Activated T-cell treated with anti-CD3 and anti-CD28 coated beads for 1 hour (primary cell): ENCODE measurements at regions not wholly inside any gene's neighbourhood (a gene's known extent, or its start where the extent isn't known, plus 50 kb on each side); places are given as distances from the start of the nearest gene placed in this dataset.

ENCODE experiments used
- DNase-seq: peaks from one replicate; pipeline ENCODE4 v3.0.0-alpha.2; 2020; ENCODE audit warnings: low read depth

DNA sequence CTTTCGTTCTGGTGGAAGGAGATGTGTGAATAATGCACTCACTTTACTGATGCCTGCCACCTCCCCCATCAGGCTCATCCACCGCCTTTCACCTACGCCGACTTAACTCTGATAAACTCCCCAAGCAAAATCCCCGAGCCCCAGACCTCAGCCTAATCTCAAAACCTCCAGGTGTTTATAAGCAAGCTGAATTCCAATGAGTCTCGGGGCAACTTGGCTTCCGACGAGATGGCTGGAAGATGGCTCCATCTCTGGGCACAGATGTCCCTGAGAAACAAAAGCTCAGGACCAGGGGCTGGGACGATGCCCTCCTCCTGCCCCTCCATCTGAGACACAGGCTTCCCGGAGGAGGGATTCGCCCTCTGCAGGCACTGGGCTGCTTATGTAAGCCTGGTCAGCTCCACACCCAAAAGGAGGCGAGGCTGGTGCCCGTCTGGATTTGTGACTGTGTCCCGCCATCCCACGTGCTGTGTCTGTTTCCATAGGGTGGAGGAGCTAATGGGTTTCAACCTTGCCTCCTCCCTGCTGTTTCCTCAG, 386.4 kb upstream of the TNRC6C start:
- no peak for DNase-seq

DNA sequence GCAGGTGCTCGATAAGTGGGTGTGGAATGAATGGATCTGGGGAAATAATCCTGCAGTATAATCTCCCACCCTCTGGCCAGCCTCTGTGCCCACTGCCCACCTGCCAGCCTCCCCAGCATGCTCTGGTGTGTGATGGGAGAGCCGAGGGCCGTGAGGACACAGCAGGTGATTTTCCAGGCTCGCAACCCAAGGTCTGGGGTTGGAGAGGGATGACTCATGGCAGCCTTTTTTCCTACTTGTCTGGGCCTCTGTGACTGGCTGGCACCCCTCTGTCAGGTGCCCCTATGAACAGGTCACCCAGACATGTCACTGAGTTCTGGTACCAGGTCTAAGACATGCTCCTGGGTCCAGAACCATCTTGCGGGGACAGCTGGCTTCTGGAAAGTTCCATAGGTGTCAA, 385.7 kb upstream of the TNRC6C start:
- DNase-seq, result no peak

DNA sequence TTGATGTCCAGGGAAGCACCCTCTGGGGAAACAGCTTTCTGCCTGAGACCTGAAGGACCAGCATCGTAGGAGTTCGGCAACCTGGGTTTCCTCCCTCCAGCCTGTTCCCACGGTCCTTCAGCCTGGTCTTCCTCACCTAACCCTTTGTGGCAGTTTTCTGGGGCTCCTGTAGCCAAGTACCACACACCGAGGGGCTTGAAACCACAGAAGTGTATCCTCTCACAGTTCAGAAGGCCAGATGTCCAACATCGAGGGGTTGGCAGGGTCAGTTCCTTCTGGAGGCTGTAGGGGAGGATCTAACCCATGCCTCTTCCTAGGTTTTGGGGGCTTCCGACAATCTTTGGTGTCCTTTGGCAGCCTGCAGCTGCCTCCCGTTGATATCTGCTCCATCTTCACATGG, 381.0 kb upstream of the TNRC6C start:
- DNase-seq, result no peak

- DNase-seq, result no peak
These were observed 379.4 kb upstream of the TNRC6C start for GRCh38 chr17:77579131-77579530.

- no peak for DNase-seq
These were observed 378.8 kb upstream of the TNRC6C start for GRCh38 chr17:77579682-77580081.

DNA sequence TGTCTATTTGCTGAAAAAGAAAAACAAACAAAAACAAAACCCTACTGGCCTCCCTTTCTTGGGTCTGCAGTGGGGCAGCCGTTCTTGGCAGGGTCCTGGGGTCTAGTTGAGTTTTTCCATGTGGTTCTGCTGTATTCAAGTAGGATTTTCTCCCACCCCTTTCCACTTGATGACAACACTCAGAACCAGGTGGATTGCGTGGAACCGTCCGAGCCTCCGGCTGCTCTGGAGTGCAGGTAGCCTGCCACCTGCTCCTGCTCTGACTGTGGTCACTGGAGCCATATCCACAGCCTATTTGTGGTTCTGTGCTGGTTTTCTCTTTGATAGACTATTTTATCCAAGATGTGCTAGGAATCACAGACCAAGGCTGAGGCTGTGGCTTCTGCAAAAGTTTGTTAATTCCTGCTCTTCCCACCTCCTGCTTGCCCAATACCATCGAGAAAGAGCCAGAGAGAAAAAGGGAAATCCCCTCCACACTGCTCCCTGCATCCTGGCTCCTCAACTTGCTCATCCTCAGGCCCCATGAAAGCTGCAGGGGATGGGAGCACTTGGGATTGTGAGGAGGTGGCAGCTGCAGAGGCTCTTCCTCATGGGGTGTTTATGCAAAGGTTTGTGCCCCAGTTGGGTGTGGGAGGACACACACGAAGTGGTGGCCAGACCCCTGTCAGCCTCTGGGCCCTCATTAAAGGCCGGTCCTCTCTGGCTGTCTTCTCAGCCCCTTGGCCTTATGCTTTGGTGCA, 377.8 kb upstream of the TNRC6C start:
- DNase-seq, result no peak

DNA sequence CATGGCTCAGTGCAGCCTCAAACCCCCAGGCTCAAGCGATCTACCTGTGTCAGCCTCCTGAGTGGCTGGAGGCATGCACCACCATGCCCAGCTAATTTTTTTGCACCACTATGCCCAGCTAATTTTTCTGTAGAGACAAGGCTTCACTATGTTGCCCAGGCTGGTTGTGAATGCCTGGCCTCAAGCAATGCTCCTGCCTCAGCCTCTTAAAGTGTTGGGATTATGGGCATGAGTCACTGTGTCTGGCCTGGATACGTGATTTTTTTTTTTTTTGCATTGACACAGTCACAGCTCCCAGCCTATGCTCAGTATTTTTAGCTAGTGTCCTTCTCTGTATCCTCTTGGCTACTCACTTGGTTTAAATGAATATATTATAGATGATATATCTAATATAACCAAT, 377.0 kb upstream of the TNRC6C start:
- no peak for DNase-seq

DNA sequence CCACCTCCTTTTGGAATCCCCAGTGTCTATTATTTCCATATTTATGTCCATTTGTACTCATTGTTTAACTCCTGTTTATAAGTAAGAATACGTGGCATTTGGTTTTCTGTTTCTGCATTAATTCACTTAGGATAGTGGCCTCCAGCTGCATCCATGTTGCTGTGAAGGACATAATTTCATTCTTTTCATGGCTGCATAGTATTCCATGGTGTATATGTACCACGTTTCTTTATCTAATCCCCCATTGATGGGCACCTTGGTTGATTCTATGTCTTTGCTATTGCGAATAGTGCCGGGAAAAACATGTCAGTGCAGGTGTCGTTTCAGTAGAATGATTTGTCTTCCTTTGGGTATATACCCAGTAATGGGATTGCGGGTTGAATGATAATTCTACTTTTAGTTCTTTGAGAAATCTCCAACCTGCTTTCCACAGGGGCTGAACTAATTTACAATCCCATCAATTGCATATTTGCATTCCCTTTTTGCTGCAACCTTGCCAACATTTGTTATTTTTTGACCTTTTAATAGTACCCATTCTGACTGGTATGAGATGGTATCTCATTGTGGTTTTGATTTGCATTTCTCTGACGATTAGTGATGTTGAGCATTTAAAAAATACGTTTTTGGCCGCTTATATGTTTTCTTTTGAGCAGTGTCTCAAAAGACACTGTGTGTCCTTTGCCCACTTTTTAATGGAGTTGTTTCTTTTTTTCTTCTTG, 373.2 kb upstream of the TNRC6C start:
- DNase-seq, result no peak

- DNase-seq, result no peak
These were observed 367.4 kb upstream of the TNRC6C start for GRCh38 chr17:77590951-77591735.

- no peak for DNase-seq
These were observed 366.2 kb upstream of the TNRC6C start for GRCh38 chr17:77592106-77592865.

GRCh38 chr17:77593081-77593480, 365.4 kb upstream of the TNRC6C start:
- DNase-seq, result no peak

- no peak for DNase-seq
These were observed 363.9 kb upstream of the TNRC6C start for GRCh38 chr17:77594416-77595209.

GRCh38 chr17:77596491-77597417, 361.7 kb upstream of the TNRC6C start:
- no peak for DNase-seq

DNA sequence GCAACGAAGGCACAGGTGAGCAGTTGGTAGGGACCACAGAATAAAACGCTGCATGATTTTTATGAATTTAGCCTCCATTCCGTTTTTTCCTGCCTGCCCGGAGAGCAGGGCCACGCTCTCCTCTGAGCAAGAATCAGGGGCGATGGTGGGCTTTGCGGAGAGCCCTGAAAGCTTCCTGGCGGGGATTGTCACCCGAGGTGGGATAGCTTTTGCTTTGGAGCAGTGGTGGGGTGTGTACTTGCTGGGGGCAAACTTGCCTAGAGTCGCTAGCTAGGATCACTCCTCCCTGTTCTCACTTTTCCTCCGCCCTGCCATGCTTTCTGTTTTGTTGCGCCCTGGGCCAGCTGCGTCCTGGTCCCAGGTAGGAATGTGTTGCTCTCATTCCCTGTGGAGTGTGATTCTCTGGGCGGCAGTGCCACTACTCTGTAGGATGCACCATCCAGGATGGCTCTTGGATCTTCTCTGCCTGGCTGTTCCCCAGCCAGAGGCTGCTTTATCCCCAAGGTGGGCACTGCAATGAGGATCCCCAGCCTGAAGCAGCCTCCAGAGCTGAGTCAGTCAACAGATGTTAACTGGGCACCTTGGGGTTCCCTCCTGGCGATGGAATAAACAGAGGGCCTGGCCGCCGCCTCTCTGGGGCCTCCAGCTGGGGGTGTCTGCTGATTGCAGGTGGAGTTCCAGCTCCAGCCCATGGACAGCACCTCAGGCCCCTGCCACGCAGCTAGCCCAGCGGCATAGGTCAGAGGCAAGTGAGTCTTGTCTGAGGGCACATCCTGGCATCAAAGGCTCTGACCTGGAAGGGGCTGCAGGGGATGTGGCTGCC, 360.9 kb upstream of the TNRC6C start:
- DNase-seq, result no peak

DNA sequence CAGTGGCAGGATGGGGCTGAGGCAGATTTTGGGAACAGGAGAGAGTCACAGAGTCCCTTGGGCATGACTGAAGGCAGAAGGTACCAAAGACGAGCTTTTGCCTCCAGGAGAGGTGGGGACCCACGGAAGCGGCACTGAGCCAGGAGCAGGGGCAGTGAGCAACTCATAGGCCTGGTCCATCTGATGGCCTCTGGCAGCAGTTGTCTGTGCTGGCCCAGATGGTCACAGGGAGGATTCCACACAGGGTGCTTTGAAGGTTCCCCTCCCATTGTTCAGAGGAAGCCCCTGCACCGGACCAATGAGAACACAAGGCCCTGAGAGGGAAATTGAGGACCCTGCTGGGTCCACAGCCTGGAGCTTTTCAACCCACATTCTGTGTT, 360.3 kb upstream of the TNRC6C start:
- no peak for DNase-seq

DNA sequence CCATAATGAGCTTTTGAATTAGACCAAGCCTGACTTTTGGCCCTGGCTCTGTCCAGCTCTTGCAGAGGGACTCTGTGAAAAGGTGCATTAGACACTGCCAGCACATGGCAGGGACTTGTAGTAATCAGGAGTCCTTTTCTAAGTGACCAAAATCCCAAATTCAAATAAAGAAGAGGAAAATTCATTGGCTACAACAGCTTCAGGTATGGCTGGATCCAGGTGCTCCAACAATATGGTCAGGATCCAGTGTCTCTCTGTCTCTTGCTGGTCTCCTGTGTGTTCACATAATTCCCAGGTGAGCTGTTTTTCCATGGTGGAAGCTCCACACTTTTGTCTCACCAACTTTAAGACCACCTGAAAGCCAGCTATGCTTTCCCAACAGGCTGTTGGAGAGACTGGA, 358.8 kb upstream of the TNRC6C start:
- DNase-seq, result no peak

DNA sequence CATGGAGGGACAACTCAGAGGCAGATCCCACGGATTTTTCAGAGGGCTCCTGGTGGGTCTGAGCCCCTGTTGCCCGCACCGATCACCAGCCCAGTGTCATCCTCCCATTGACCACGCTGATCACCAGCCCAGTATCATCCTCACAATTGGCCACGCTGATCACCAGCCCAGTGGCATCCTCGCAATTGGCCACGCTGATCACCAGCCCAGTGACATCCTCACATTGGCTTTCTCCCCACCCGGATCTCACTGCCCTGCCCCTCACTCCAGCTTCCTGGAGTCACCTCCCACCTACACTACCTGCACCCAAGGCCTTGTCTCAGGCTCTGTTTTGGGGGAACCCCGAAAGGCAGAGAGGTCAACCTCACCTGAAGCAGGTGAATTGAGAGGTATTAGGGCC, 358.2 kb upstream of the TNRC6C start:
- no peak for DNase-seq

GRCh38 chr17:77601054-77601979, 357.2 kb upstream of the TNRC6C start:
- no peak for DNase-seq
